ENCODE measurements at regions not wholly inside any gene's neighbourhood (a gene's known extent, or its start where the extent isn't known, plus 50 kb on each side); places are given as distances from the start of the nearest gene placed in this dataset.

- TF ChIP-seq CTCF (conservative IDR thresholded peaks at IDR 0.05; ENCODE audit: low read depth, low read length): no peak
- no peak for TF ChIP-seq EZH2 (IDR thresholded peaks at IDR 0.05; ENCODE audit: low read length, unreplicated experiment)
Observed at GRCh38 chr7:133135451-133135850, 53.6 kb upstream of the CHCHD3 start.

Data from PC-3 (cell line).